Epithelial cell of proximal tubule (primary cell): ENCODE measurements at regions not wholly inside any gene's neighbourhood (a gene's known extent, or its start where the extent isn't known, plus 50 kb on each side); places are given as distances from the start of the nearest gene placed in this dataset.

Experiments used
- DNase-seq: peaks from one replicate; pipeline ENCODE4 v3.0.0-alpha.2; 2011; ENCODE audit warnings: low read depth
- H3K4me3 ChIP-seq: 2 replicates; pipeline ENCODE4 v1.5.1; 2011; ENCODE audit warnings: low read depth, mild to moderate bottlenecking, low read length
- CTCF ChIP-seq: conservative IDR thresholded peaks from 2 replicates; pipeline ENCODE4 v1.5.1; 2012; ENCODE audit warnings: low read depth, mild to moderate bottlenecking, low read length

DNA sequence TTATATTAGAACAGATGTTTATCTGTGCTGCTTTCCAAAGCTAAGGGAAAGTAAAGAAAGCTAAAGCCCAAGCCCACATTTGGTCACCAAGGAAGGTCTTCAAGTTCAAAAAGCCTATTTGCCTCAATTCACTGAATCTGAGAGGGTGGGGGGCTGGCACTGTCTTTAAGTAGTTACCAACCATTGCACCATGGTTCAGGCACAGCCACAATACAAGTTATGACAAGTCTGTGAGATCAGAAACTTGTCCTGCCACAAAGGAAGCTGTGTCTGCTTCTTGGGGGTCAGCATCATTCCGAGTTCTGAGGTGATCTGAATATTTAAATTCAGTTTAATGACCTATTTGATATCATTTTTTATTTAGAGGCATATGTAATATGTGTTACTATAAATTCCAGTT is 78.3 kb upstream of the OPRM1 start:
- no peak overlapping the region for H3K4me3 ChIP-seq
- TF ChIP-seq CTCF = no peak
- no peak for DNase-seq

DNA sequence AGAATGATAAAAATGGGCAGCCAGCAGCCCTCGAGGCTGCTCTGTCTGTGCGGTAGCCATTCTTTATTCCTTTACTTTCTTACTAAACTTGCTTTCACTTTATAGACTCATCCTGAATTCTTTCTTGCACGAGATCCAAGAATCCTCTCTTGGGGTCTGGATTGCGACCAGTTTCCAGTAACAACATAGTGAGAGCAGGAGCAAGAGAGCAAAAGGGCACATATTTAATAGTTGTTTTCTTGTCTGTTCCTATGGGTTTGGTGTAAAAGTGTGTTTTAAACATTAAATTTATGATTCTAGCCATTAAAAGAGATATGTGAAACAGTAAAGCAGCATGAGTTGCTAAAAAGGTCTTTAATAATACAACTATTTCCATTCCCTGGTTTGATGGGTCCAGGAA is 78.8 kb upstream of the OPRM1 start:
- no peak for DNase-seq
- no peak for TF ChIP-seq CTCF
- H3K4me3 ChIP-seq = no peak overlapping the region

DNA sequence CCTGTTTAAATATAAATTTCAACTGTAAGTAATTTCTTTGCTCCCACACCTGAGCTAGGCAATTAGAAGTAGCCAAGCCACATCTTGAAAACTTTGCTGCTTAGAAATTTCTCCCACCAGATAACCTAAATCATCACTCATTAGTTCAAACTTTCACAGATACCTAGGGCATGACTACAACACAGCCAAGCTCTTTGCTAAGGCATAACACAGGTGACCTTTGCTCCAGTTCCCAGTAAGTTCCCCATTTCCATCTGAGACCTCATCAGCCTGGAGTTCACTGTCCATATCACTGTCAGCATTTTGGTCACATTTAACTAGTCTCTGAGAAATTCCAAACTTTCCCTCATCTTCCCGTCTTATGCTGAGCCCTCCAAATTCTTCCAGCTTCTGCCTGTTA is 79.8 kb upstream of the OPRM1 start:
- no peak for TF ChIP-seq CTCF
- H3K4me3 ChIP-seq = no peak overlapping the region
- DNase-seq = peak; percentile 61

- no peak overlapping the region for H3K4me3 ChIP-seq
- DNase-seq = no peak
- no peak for TF ChIP-seq CTCF
These were observed 80.2 kb upstream of the OPRM1 start for GRCh38 chr6:153958860-153959259.

DNA sequence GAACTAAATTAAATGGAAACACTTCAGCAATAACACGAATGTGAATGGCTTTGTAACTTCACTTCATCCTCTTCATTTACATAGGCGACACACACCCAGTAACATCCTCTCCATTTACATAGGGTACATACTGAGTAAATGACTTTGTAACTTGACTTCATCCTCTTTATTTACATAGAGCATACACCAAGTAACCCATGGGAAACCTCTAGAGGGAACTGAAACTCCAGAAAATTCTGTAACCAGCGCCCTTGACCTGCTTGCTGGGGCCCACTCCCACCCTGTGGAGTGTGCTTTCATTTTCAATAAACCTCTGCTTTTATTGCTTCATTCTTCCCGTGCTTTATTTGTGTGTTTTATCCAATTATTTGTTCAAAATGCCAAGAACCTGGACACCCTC is 81.6 kb upstream of the OPRM1 start:
- no peak for TF ChIP-seq CTCF

GRCh38 chr6:153956808-153957207 is 82.2 kb upstream of the OPRM1 start:
- no peak for TF ChIP-seq CTCF
- no peak overlapping the region for H3K4me3 ChIP-seq
- no peak for DNase-seq

More for the DNA sequence above, 81.6 kb upstream of the OPRM1 start:
- no peak overlapping the region for H3K4me3 ChIP-seq
- no peak for DNase-seq

DNA sequence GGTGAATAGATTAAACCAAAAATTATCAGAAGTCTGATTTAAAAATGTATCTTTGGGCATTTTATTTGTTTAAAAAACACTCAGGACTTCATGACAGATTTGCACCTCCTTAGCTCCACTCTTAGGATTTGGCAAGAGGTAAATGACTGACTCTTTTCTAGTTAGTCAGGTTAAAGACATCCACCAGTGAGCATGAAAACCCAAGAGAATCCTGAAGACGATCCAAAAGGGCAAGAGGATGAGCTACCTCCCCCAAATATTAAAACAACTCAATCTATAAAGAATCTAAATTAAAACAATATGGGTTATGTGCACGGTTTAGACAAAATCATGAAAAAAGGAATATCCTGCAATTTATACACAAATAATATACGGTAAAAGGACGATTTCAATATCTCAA is 89.4 kb upstream of the OPRM1 start:
- H3K4me3 ChIP-seq = no peak overlapping the region
- TF ChIP-seq CTCF = no peak
- no peak for DNase-seq
